BLaER1 (cell line): ENCODE measurements at regions not wholly inside any gene's neighbourhood (a gene's known extent, or its start where the extent isn't known, plus 50 kb on each side); places are given as distances from the start of the nearest gene placed in this dataset.

Source experiments
- H3K27ac ChIP-seq: shearing (Covaris generic); formaldehyde crosslinking; 2 replicates; pipeline ENCODE4 v1.8.1; 2022
- H3K27me3 ChIP-seq: shearing (Covaris generic); formaldehyde crosslinking; 2 replicates; pipeline ENCODE4 v1.8.1; 2022
- H3K36me3 ChIP-seq: shearing (Covaris generic); formaldehyde crosslinking; 2 replicates; pipeline ENCODE4 v1.8.1; 2022
- H3K4me1 ChIP-seq: shearing (Covaris generic); formaldehyde crosslinking; 2 replicates; pipeline ENCODE4 v1.8.1; 2022
- H3K4me2 ChIP-seq: shearing (Covaris generic); formaldehyde crosslinking; 2 replicates; pipeline ENCODE4 v1.8.1; 2022
- H3K4me3 ChIP-seq: shearing (Covaris generic); formaldehyde crosslinking; 2 replicates; pipeline ENCODE4 v1.8.1; 2022
- H3K9ac ChIP-seq: shearing (Covaris generic); formaldehyde crosslinking; 2 replicates; pipeline ENCODE4 v1.8.1; 2022
- H3K9me3 ChIP-seq: shearing (Covaris generic); formaldehyde crosslinking; 2 replicates; pipeline ENCODE4 v1.8.1; 2022
- H4K20me1 ChIP-seq: shearing (Covaris generic); formaldehyde crosslinking; 2 replicates; pipeline ENCODE4 v1.8.1; 2022
- Cebpa-rat ChIP-seq: shearing (Covaris generic); IDR thresholded peaks from 2 replicates; pipeline ENCODE4 v1.8.1; 2022

DNA sequence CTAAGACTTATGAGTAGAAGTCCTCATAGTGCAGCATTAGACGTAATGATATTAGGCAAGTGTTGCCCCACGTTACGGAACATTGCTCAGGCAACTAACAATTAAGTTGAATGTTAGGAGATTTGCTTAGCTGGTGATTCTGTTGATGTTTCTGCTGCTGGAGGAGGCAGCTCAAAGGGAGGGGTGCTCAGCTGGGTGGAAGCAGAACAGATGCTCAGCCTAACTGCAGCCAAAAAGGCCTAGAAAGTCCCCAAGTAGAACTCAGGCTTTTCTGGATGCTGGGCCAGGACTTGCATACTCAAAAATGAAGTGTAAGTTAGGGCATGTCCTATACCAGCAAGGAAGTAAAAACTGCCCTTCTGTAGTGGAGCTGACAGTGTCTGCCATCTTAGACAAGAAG, 201.4 kb downstream of the ADRA2A start:
- H4K20me1 ChIP-seq: no peaks in the 10 kb centered on the region
- no peak for TF ChIP-seq Cebpa-rat
- no peaks in the 10 kb centered on the region for H3K36me3 ChIP-seq
- H3K27me3 ChIP-seq: no peaks in the 10 kb centered on the region
- H3K4me1 ChIP-seq: no peaks in the 10 kb centered on the region
- no peaks in the 10 kb centered on the region for H3K9me3 ChIP-seq
- H3K4me3 ChIP-seq: no peak overlapping the region
- no peak overlapping the region for H3K27ac ChIP-seq
- no peak overlapping the region for H3K9ac ChIP-seq
- no peak overlapping the region for H3K4me2 ChIP-seq

DNA sequence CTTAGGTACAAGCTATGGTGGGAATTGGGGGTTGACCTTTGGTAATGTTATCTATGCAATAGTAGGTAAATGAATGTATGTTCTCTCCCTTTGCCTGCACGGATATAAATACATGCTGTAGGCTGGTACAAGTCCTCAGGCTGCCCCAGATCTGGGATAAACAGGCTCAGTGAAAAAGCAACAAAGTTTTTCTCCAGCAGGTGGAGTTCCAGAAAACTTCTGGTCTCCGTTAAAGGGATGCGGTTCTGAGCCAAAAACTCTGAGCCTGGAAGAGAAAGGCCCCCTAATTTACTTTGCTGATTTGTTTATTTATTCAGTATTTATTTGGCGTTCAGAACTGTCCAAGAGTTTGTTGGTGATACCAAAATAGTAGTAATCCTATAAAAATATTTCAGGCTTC, 204.7 kb downstream of the ADRA2A start:
- Histone ChIP-seq H4K20me1 (no peaks in the 10 kb centered on the region), H3K36me3 (no peaks in the 10 kb centered on the region), H3K4me2 (no peak overlapping the region), H3K4me1 (no peaks in the 10 kb centered on the region), H3K9ac (no peak overlapping the region), H3K4me3 (no peak overlapping the region), H3K27ac (no peak overlapping the region), H3K9me3 (no peaks in the 10 kb centered on the region), H3K27me3 (no peaks in the 10 kb centered on the region)
- no peak for TF ChIP-seq Cebpa-rat

DNA sequence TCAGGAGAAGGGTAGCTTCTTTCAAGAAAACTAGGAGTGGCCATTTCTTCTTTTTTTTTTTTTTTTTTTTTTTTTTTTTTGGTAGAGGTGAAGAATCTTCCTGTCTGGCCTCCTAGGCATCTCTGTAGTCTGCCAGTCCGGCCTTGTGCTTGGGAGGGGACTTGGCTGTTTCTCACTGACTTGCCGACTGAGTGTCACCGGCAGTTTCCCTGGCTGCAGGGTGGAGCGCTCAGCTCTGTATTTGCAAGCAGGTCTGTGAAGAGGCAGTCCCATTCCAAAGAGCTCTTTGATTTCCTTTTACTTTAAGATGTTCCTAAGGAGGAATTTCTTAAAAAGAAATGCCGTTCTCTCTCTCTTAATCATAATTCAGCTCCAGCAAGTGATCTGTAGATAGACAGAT, 212.6 kb downstream of the ADRA2A start:
- Histone ChIP-seq H4K20me1 (no peaks in the 10 kb centered on the region), H3K9ac (no peak overlapping the region), H3K27ac (no peak overlapping the region)

DNA sequence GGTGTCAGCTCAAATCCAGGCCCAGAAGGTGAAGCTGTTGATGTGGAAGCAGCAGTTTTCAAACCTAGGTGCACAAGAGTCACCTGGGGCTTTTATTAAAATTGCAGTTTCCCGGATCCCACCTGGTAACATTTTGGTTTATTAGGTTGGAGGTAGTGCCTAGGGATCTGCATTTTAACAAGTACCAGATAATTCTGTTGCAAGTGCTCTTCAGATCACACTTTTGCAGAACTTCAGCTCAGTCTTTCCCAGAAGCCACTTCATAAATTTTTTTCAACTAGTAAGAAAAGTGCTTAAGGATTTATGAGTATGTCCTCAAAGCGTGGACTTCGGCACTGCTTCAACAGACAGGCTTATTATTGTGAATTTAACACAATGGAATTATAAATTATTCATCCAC, 213.8 kb downstream of the ADRA2A start:
- Histone ChIP-seq H3K36me3 (no peaks in the 10 kb centered on the region), H3K4me3 (no peak overlapping the region), H3K27ac (no peak overlapping the region), H3K4me2 (no peak overlapping the region), H4K20me1 (no peaks in the 10 kb centered on the region), H3K9ac (no peak overlapping the region), H3K4me1 (no peaks in the 10 kb centered on the region), H3K9me3 (no peaks in the 10 kb centered on the region), H3K27me3 (no peaks in the 10 kb centered on the region)
- TF ChIP-seq Cebpa-rat: no peak

More for the DNA sequence above, 212.6 kb downstream of the ADRA2A start:
- TF ChIP-seq Cebpa-rat: no peak
- Histone ChIP-seq H3K36me3 (no peaks in the 10 kb centered on the region), H3K27me3 (no peaks in the 10 kb centered on the region), H3K9me3 (no peaks in the 10 kb centered on the region), H3K4me2 (no peak overlapping the region), H3K4me3 (no peak overlapping the region), H3K4me1 (no peaks in the 10 kb centered on the region)

DNA sequence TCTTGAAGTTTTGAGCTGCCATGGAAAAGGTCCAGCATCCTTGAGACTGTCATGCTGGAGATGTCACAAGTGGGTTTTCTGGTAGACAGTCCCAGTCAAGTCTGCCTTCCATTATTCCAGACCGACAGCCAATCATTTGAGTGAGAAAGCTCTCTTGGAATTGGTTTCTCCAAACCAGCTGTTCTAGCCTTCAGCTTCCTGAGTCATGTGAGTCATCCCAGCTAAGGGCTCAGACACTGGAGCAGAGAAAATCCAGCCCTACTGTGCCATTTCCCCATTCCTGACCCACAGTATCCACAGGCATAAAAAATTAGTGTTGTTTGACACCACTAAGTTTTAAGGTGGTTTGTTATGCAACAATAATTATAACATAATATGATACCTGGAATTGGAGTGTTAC, 219.0 kb downstream of the ADRA2A start:
- H4K20me1 ChIP-seq: no peaks in the 10 kb centered on the region
- no peak for TF ChIP-seq Cebpa-rat
- no peak overlapping the region for H3K4me3 ChIP-seq
- H3K27me3 ChIP-seq: no peaks in the 10 kb centered on the region
- H3K36me3 ChIP-seq: no peaks in the 10 kb centered on the region
- H3K9me3 ChIP-seq: no peaks in the 10 kb centered on the region
- no peak overlapping the region for H3K4me2 ChIP-seq
- H3K27ac ChIP-seq: no peak overlapping the region
- no peak overlapping the region for H3K9ac ChIP-seq
- no peaks in the 10 kb centered on the region for H3K4me1 ChIP-seq

DNA sequence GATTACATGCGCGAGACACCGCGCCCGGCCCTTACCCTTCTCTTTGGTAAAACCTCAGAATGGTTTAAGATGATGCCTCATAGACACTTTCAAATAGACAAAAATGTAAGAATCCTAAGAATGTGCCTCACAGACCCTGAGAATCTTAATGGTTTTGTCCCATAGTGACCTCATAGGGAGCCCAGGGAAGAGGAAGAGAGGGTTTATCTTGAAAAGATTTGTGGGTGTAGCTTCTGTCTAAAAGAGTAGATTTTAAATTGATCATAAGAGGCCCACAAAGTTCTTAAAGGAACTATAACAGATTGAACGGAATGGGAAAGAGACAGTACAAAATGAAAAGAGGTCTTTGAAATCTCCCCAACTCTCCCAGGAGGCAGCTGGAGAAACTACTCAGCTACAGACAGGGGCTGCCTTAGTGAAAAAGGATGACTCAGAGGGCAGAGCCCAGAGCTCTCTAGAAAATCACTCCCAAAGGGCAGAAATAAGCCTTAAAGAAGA, 220.6 kb downstream of the ADRA2A start:
- no peaks in the 10 kb centered on the region for H3K27me3 ChIP-seq
- H3K9ac ChIP-seq: no peak overlapping the region
- no peak overlapping the region for H3K27ac ChIP-seq
- H3K36me3 ChIP-seq: no peaks in the 10 kb centered on the region
- no peaks in the 10 kb centered on the region for H3K9me3 ChIP-seq
- H3K4me2 ChIP-seq: no peak overlapping the region
- TF ChIP-seq Cebpa-rat: no peak
- no peaks in the 10 kb centered on the region for H4K20me1 ChIP-seq
- H3K4me1 ChIP-seq: no peaks in the 10 kb centered on the region
- H3K4me3 ChIP-seq: no peak overlapping the region

DNA sequence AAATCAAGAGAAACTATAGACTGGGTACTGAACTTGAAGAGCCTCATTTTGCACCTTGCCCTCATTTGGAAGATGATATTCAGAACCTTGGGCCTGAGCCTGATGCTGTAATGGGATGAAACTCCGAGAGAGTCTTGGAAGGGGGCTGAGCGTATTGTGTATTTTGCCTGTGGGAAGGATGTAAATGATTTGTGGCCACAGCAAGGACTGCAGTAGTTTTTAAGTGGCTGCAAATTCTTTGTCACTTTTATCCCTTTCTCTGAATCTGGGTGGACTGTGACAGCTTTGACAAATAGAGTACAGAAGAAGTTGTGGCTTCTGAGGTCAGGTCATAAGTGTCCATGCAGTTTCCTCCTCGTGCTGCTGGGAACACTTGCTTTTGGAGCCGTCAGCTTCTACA, 221.2 kb downstream of the ADRA2A start:
- no peak for TF ChIP-seq Cebpa-rat
- Histone ChIP-seq H3K4me3 (no peak overlapping the region), H3K4me2 (no peak overlapping the region), H3K9ac (no peak overlapping the region), H3K27ac (no peak overlapping the region), H3K36me3 (no peaks in the 10 kb centered on the region), H3K4me1 (no peaks in the 10 kb centered on the region), H3K9me3 (no peaks in the 10 kb centered on the region), H4K20me1 (no peaks in the 10 kb centered on the region), H3K27me3 (no peaks in the 10 kb centered on the region)

DNA sequence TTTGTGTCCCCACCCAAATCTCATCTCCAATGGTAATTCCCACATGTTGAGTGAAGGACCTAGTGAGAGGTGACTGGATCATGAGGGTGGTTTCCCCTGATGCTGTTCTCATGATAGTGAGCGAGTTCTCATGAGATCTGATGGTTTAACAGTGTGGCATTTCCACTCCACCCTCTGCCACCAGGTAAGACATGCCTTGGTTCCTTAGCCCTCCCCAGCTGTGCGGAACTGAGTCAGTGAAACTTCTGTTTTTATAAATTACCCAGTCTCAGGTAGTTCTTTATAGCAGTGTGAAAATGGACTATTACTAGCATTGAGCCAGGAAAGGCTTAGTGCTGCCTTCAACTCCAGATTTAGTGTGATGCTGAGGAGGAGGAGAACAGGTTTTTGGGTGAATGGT, 222.2 kb downstream of the ADRA2A start:
- no peak overlapping the region for H3K27ac ChIP-seq
- no peak overlapping the region for H3K4me3 ChIP-seq
- no peaks in the 10 kb centered on the region for H4K20me1 ChIP-seq
- no peaks in the 10 kb centered on the region for H3K9me3 ChIP-seq
- no peak overlapping the region for H3K4me2 ChIP-seq
- H3K27me3 ChIP-seq: no peaks in the 10 kb centered on the region
- no peak for TF ChIP-seq Cebpa-rat
- H3K36me3 ChIP-seq: no peaks in the 10 kb centered on the region
- no peak overlapping the region for H3K9ac ChIP-seq
- H3K4me1 ChIP-seq: no peaks in the 10 kb centered on the region

DNA sequence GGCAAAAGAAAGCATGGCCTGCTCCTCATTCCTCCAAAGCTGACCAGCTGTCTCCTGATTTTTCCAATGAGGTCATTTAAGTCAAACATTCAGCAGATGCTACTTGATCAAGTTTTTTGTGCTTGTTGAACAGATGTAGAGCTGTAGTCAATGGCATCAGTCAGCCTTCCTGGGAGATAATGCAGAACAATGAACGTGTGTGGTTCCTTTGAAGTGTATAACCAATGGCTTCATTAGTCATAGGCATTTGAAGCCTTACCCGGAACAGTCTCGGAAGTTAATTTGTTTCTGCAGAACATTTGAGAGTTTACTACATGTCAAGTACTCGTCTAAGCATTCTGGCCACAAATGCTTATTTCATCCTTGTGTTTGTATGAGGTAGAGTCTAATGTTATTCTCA, 227.1 kb downstream of the ADRA2A start:
- Histone ChIP-seq H4K20me1 (no peaks in the 10 kb centered on the region), H3K4me3 (no peak overlapping the region), H3K27me3 (no peaks in the 10 kb centered on the region), H3K4me1 (no peaks in the 10 kb centered on the region), H3K36me3 (no peaks in the 10 kb centered on the region), H3K9me3 (no peaks in the 10 kb centered on the region), H3K27ac (no peak overlapping the region), H3K4me2 (no peak overlapping the region), H3K9ac (no peak overlapping the region)
- TF ChIP-seq Cebpa-rat: no peak

DNA sequence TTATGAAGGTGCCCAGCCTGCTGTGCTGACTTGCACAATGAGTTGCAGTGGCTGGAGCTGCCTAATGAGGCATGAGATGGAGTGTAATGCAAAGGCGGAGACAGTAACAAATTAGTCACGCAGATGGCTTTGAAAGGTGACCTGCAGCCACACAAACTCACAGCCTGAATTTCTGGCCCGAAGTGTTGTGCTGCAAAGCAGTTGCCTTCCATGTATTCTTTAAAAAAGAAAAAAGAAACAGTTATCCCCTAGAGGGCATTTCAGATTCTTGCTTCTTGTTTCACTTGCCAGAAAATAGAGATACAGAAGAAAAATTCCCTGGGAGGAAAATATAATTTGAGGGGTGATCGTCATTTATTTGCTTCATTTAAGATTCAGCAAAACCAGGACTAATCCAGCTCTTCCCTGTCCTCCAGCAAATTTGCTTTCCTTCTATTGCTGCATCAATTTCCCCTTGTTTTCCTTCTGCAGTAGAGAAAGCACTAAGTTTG, 239.9 kb downstream of the ADRA2A start:
- Histone ChIP-seq H4K20me1 (no peaks in the 10 kb centered on the region), H3K9ac (no peak overlapping the region), H3K27ac (no peak overlapping the region), H3K4me1 (no peaks in the 10 kb centered on the region), H3K9me3 (no peaks in the 10 kb centered on the region), H3K36me3 (no peaks in the 10 kb centered on the region), H3K4me2 (no peak overlapping the region), H3K4me3 (no peak overlapping the region), H3K27me3 (no peaks in the 10 kb centered on the region)
- TF ChIP-seq Cebpa-rat: no peak

DNA sequence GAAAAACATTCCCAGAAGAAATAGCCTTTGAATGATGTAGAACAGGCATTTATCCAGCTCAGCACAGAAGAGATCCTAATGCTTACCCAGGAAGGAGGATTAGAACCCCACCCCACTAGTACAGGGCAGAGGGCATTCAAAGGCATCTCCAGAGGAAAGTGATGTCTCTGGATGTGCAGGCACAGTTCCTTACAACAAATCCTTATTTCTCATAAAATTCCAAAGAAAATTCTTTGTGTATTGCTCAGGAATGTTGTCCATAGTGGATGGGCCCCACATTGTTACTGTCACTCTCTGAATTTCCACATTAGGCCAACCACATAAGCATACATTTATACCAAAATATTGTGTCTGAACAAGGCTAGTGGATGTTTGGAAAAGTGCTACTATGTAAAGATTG, 243.0 kb downstream of the ADRA2A start:
- Histone ChIP-seq H3K27me3 (no peaks in the 10 kb centered on the region), H3K27ac (no peak overlapping the region), H3K9me3 (no peaks in the 10 kb centered on the region), H3K4me1 (no peaks in the 10 kb centered on the region), H4K20me1 (no peaks in the 10 kb centered on the region), H3K4me2 (no peak overlapping the region), H3K36me3 (no peaks in the 10 kb centered on the region), H3K4me3 (no peak overlapping the region), H3K9ac (no peak overlapping the region)
- TF ChIP-seq Cebpa-rat: no peak
